ENCODE measurements at regions not wholly inside any gene's neighbourhood (a gene's known extent, or its start where the extent isn't known, plus 50 kb on each side); places are given as distances from the start of the nearest gene placed in this dataset.

DNA sequence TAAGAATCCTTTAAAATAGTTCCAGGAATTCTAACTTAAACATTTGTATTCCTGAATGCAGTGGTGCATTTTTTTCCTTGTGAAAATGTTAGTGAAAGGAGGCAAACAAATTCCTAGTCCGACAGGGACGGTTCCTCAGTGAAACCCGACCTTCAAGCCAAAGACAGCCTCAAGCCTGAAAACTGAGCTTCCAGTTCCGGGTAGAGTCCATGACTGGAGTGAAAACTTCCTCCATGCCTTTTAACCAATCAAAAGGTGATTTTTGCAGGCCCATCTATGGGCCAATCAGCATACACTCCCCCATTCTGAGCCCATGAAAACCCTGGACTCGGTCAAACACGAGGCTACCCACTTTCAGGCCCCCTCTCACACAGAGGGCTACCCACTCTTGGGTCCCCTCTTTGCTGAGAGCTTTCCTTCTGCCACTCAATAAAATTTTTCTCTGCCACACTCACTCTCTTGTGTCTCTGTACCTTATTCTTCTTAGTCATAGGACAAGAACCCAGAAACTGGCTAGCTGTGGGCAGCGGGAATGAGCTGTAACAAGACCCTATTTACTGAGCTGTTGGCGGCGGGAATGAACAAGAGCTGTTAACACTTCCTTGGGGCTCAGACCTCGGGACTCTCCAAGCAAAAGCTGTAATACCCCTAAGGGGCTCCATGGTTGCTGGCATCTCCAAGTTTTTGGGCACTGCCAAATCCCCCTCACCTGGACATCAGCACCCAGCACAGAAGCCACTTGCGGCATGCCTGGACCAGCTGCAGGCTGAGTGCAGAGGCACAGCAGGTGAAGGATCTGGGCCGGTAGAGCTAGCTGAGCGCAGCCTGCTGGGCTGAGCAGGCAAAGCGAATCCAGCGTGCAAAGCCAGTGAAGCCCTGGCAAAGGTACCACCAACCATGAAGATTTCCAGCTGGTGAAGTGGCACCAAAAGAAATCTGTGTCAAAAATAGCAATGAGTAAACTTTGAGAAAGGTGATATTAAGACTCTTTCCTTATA lies 598.8 kb downstream of the MCTP2 start:
- Histone ChIP-seq H3K27me3 (ENCODE audit: insufficient read depth, low read length, poor library complexity, severe bottlenecking) (no peaks in the 10 kb centered on the region), H2AFZ (ENCODE audit: low read length) (no peak overlapping the region), H3K9ac (ENCODE audit: low read depth, low read length, poor library complexity, severe bottlenecking) (no peak overlapping the region), H3K36me3 (ENCODE audit: insufficient read depth, low read length) (no peaks in the 10 kb centered on the region), H3K4me2 (ENCODE audit: low read depth, low read length, poor library complexity, severe bottlenecking) (no peak overlapping the region), H4K20me1 (ENCODE audit: insufficient read depth, low read length, poor library complexity, severe bottlenecking) (no peaks in the 10 kb centered on the region), H3F3A (ENCODE audit: low read depth) (no peaks in the 10 kb centered on the region), H3K79me2 (ENCODE audit: insufficient read depth, low read length) (no peaks in the 10 kb centered on the region), H3K4me3 (ENCODE audit: low read length, poor library complexity, severe bottlenecking) (no peak overlapping the region), H3K4me1 (ENCODE audit: insufficient read depth, low read length, poor library complexity, severe bottlenecking) (no peaks in the 10 kb centered on the region), H3K9me3 (ENCODE audit: insufficient read depth, low read depth, low read length) (no peaks in the 10 kb centered on the region), H3K9me2 (replicated peaks; ENCODE audit: low read depth, low read length) (no peaks in the 10 kb centered on the region)
- TF ChIP-seq EZH2phosphoT487 (IDR thresholded peaks at IDR 0.05; ENCODE audit: borderline replicate concordance): no peak
- TF ChIP-seq, protein P1, sequence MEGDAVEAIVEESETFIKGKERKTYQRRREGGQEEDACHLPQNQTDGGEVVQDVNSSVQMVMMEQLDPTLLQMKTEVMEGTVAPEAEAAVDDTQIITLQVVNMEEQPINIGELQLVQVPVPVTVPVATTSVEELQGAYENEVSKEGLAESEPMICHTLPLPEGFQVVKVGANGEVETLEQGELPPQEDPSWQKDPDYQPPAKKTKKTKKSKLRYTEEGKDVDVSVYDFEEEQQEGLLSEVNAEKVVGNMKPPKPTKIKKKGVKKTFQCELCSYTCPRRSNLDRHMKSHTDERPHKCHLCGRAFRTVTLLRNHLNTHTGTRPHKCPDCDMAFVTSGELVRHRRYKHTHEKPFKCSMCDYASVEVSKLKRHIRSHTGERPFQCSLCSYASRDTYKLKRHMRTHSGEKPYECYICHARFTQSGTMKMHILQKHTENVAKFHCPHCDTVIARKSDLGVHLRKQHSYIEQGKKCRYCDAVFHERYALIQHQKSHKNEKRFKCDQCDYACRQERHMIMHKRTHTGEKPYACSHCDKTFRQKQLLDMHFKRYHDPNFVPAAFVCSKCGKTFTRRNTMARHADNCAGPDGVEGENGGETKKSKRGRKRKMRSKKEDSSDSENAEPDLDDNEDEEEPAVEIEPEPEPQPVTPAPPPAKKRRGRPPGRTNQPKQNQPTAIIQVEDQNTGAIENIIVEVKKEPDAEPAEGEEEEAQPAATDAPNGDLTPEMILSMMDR (conservative IDR thresholded peaks at IDR 0.05; ENCODE audit: low read length): no peak

DNA sequence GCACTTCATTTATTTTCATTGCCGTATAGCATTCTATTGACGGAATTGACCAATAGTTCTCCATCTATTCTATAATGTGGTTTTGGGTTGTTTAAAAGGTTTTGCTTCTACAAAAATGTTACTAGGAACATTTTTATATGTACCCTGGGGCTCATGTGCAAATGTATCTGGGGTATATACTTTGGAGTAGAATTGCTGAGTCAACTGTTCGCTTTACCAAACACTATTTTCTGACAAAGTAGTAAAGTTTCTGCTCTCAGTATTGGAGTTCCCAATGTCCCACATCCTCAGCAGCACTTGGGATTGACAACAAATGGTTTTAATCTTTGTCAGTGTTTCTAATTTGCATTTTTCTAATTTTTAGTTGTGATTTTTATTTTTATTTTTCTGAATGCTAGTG lies 602.6 kb downstream of the MCTP2 start:
- no peaks in the 10 kb centered on the region for H3K27me3 ChIP-seq (ENCODE audit: insufficient read depth, low read length, poor library complexity, severe bottlenecking)
- H3K4me1 ChIP-seq (ENCODE audit: insufficient read depth, low read length, poor library complexity, severe bottlenecking): no peaks in the 10 kb centered on the region
- no peak overlapping the region for H2AFZ ChIP-seq (ENCODE audit: low read length)
- no peak overlapping the region for H3K4me3 ChIP-seq (ENCODE audit: low read length, poor library complexity, severe bottlenecking)
- no peaks in the 10 kb centered on the region for H3K36me3 ChIP-seq (ENCODE audit: insufficient read depth, low read length)
- TF ChIP-seq EZH2phosphoT487 (IDR thresholded peaks at IDR 0.05; ENCODE audit: borderline replicate concordance): no peak
- TF ChIP-seq, protein P1 (conservative IDR thresholded peaks at IDR 0.05; ENCODE audit: low read length): no peak
- H3K79me2 ChIP-seq (ENCODE audit: insufficient read depth, low read length): no peaks in the 10 kb centered on the region
- H3K9me3 ChIP-seq (ENCODE audit: insufficient read depth, low read depth, low read length): no peaks in the 10 kb centered on the region
- H3F3A ChIP-seq (ENCODE audit: low read depth): no peaks in the 10 kb centered on the region
- H3K9ac ChIP-seq (ENCODE audit: low read depth, low read length, poor library complexity, severe bottlenecking): no peak overlapping the region
- no peaks in the 10 kb centered on the region for H3K9me2 ChIP-seq (replicated peaks; ENCODE audit: low read depth, low read length)
- H3K4me2 ChIP-seq (ENCODE audit: low read depth, low read length, poor library complexity, severe bottlenecking): no peak overlapping the region
- no peaks in the 10 kb centered on the region for H4K20me1 ChIP-seq (ENCODE audit: insufficient read depth, low read length, poor library complexity, severe bottlenecking)

DNA sequence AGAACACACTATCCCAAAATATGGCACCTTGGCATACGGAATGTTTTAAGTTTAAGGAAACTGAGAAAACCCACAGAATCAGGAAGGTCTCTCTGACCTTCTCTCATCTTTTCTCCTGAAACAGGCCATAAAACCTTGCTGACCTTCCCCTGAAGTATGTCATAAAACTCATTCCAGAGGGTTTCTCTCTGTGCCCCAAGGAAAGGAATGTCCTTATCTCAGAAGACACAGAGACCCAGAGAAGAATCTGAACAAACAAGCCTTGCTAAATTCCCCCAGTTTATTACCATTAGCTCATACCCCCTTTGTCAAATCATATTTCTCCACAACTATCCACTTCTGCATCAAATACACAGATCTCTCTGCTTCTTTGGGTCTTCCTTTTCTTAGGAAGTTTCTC lies 603.1 kb downstream of the MCTP2 start:
- H4K20me1 ChIP-seq (ENCODE audit: insufficient read depth, low read length, poor library complexity, severe bottlenecking): no peaks in the 10 kb centered on the region
- TF ChIP-seq, protein P1 (conservative IDR thresholded peaks at IDR 0.05; ENCODE audit: low read length): no peak
- TF ChIP-seq EZH2phosphoT487 (IDR thresholded peaks at IDR 0.05; ENCODE audit: borderline replicate concordance): no peak
- H3K36me3 ChIP-seq (ENCODE audit: insufficient read depth, low read length): no peaks in the 10 kb centered on the region
- no peak overlapping the region for H2AFZ ChIP-seq (ENCODE audit: low read length)
- H3K9me2 ChIP-seq (replicated peaks; ENCODE audit: low read depth, low read length): no peaks in the 10 kb centered on the region
- H3K9ac ChIP-seq (ENCODE audit: low read depth, low read length, poor library complexity, severe bottlenecking): no peak overlapping the region
- H3K4me1 ChIP-seq (ENCODE audit: insufficient read depth, low read length, poor library complexity, severe bottlenecking): no peaks in the 10 kb centered on the region
- no peaks in the 10 kb centered on the region for H3K79me2 ChIP-seq (ENCODE audit: insufficient read depth, low read length)
- no peak overlapping the region for H3K4me2 ChIP-seq (ENCODE audit: low read depth, low read length, poor library complexity, severe bottlenecking)
- no peaks in the 10 kb centered on the region for H3F3A ChIP-seq (ENCODE audit: low read depth)
- H3K4me3 ChIP-seq (ENCODE audit: low read length, poor library complexity, severe bottlenecking): no peak overlapping the region
- H3K27me3 ChIP-seq (ENCODE audit: insufficient read depth, low read length, poor library complexity, severe bottlenecking): no peaks in the 10 kb centered on the region
- no peaks in the 10 kb centered on the region for H3K9me3 ChIP-seq (ENCODE audit: insufficient read depth, low read depth, low read length)
